Stomach (tissue), 8 donors: ENCODE measurements at regions not wholly inside any gene's neighbourhood (a gene's known extent, or its start where the extent isn't known, plus 50 kb on each side); places are given as distances from the start of the nearest gene placed in this dataset.
A peak's percentile ranks its signal among the peaks of the same experiment; 100 is the strongest.

Source experiments
- DNase-seq, 2 donors: peaks; one replicate each; pipeline versions ENCODE4 v3.0.0 to v3.0.0-alpha.2; 2013 to 2019
- H3K27ac ChIP-seq, 5 donors: fragments of 200-600 bp in 4 of 5; sonication (generic) in 4 of 5; one replicate each; pipeline ENCODE4 v1.5.1; 2013 to 2019; ENCODE audit warnings: mild to moderate bottlenecking in 1 of 5, moderate library complexity in 1 of 5
- H3K27me3 ChIP-seq, 3 donors: fragments of 200-600 bp; sonication (generic); one replicate each; pipeline ENCODE4 v1.5.1; 2017 to 2019; ENCODE audit warnings: mixed run types in 1 of 3
- H3K36me3 ChIP-seq, 4 donors: fragments of 200-600 bp; sonication (generic); 1 replicate in 3 of 4; 2 replicates in 1 of 4; pipeline ENCODE4 v1.5.1; 2016 to 2019
- H3K4me1 ChIP-seq, 4 donors: fragments of 200-600 bp; sonication (generic); one replicate each; pipeline ENCODE4 v1.5.1; 2016 to 2019
- H3K4me3 ChIP-seq, 4 donors: fragments of 200-600 bp; sonication (generic) in 3 of 4; one replicate each; pipeline ENCODE4 v1.5.1; 2016 to 2019; ENCODE audit warnings: mild to moderate bottlenecking in 1 of 4
- H3K9me3 ChIP-seq, 4 donors: fragments of 200-600 bp; sonication (generic); one replicate each; pipeline ENCODE4 v1.5.1; 2016 to 2019
- EP300 ChIP-seq: sonication (generic); formaldehyde crosslinking; IDR thresholded peaks from one replicate; pipeline ENCODE4 v1.6.1; 2017; ENCODE audit warnings: antibody characterized with exemption
- POLR2A ChIP-seq, 4 donors: fragments of 450-650 bp; IDR thresholded peaks; one replicate each; pipeline ENCODE4 v1.6.1; 2016; ENCODE audit warnings: antibody characterized with exemption in 4 of 4, control low read depth in 2 of 4, mild to moderate bottlenecking in 1 of 4, moderate library complexity in 1 of 4
- POLR2AphosphoS5 ChIP-seq, 3 donors: sonication (generic); formaldehyde crosslinking; IDR thresholded peaks; one replicate each; pipeline ENCODE4 v1.6.1; 2016; ENCODE audit warnings: antibody characterized with exemption in 3 of 3
- WGBS, 5 donors: extraction: QIAGEN DNeasy Blood & Tissue Kit in 3 of 5; methylation state at CpG; one replicate each; pipeline versions ENCODE4 v1.1.5 to v1.1.7; 2013 to 2018; 5-methylcytosine and 5-hydroxymethylcytosine counted together
- intact Hi-C: fragments of 100-400 bp; cut with DNase I; formaldehyde crosslinking; loops from one replicate; pipeline ENCODE4 v1.15.1; 2023; ENCODE audit warnings: low total_unique reads
- TF ChIP-seq, protein P1 (sequence below), 7 experiments: fragments of 450-650 bp in 4 of 7; fragments of 200-600 bp in 3 of 7; sonication (generic) in 3 of 7; IDR thresholded peaks; one replicate each; pipeline ENCODE4 v1.5.1; 2016 to 2019; ENCODE audit warnings: antibody characterized with exemption in 7 of 7, control low read depth in 2 of 7, mild to moderate bottlenecking in 1 of 7
- donor health status: healthy with polysubstance abuse.
- donor health status: Bipolar disorder and iron deficiency.
- donor health status: healthy.

DNA sequence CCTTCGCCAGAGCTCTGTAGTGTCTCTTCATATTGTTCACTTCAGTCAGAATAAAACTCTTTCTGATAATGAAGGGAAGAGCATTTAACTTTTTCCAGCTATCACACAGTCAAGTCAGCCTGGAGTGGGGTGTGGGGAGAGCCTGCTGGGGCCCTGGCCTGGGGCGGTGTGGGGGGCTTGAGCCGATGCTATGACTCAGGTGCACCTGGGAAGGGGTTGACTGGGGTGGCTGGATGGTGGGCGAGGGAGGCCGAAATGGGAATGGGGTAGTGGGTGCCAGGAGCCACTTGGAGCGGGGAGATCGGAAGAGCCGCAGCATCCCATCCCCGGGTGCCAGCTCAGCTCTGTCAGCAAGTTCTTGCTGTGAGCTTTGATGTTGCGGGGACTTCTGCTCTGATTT is 100.9 kb downstream of the NXPE2 start:
- intact Hi-C loops = no loop called here
- no peak for DNase-seq
- TF ChIP-seq POLR2A (IDR thresholded peaks at IDR 0.05) (no peak), EP300 (no peak), POLR2AphosphoS5 (IDR thresholded peaks at IDR 0.05) (no peak)
- TF ChIP-seq, protein P1, sequence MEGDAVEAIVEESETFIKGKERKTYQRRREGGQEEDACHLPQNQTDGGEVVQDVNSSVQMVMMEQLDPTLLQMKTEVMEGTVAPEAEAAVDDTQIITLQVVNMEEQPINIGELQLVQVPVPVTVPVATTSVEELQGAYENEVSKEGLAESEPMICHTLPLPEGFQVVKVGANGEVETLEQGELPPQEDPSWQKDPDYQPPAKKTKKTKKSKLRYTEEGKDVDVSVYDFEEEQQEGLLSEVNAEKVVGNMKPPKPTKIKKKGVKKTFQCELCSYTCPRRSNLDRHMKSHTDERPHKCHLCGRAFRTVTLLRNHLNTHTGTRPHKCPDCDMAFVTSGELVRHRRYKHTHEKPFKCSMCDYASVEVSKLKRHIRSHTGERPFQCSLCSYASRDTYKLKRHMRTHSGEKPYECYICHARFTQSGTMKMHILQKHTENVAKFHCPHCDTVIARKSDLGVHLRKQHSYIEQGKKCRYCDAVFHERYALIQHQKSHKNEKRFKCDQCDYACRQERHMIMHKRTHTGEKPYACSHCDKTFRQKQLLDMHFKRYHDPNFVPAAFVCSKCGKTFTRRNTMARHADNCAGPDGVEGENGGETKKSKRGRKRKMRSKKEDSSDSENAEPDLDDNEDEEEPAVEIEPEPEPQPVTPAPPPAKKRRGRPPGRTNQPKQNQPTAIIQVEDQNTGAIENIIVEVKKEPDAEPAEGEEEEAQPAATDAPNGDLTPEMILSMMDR (IDR thresholded peaks at IDR 0.05) = no peak
- H3K27ac ChIP-seq = no peak overlapping the region
- H3K27me3 ChIP-seq = peaks cover 0 to 11% (median 0%) of the 10 kb centered on the region in 3 donors
- no peaks in the 10 kb centered on the region for H3K36me3 ChIP-seq
- WGBS, 5 donors = 94 to 96% (median 95%) methylated on average over 10 of the region's 10 CpGs
- no peaks in the 10 kb centered on the region for H3K9me3 ChIP-seq
- H3K4me1 ChIP-seq = no peaks in the 10 kb centered on the region
- H3K4me3 ChIP-seq = no peak overlapping the region

DNA sequence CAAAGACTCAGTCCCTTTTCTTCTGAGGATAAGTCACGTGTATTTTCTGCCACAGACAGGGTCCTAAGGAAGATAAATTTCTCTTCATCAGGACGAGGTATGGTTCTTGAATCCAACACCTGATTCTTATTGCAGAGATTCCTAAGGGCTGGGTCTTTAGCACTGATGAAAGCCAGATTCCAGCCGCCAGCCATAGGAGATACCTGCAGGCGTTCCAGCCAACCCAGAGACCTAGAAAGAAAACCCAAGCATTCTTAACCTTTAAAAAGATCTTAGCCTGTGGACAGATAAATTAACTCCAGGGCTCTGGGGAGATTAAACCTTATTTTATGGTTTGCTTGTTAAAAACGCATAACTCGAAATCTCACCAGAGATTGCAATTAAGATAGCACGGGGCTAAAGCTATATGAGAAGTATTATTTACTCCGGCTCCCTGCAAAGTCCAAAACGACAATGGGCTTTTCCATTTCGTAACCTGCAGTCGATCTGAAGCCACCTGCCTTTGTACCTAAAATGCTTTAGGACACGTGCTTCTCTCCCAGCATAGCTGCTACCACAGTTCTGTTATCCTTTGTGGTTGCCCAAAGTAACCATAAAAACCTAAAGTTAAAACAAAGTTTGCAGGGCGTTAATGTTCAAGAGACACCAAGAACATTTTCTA is 104.5 kb downstream of the NXPE2 start:
- Histone ChIP-seq H3K4me1 (no peaks in the 10 kb centered on the region), H3K27ac (no peak overlapping the region), H3K4me3 (no peak overlapping the region), H3K36me3 (no peaks in the 10 kb centered on the region), H3K9me3 (no peaks in the 10 kb centered on the region), H3K27me3 (peaks cover 0 to 4% (median 0%) of the 10 kb centered on the region in 3 donors)
- DNase-seq = no peak
- TF ChIP-seq EP300 (no peak), POLR2A (IDR thresholded peaks at IDR 0.05) (no peak), POLR2AphosphoS5 (IDR thresholded peaks at IDR 0.05) (no peak)
- TF ChIP-seq, protein P1 (IDR thresholded peaks at IDR 0.05) = no peak
- WGBS, 5 donors = 77 to 83% (median 82%) methylated on average over 13 of the region's 13 CpGs
- intact Hi-C loops = no loop called here

DNA sequence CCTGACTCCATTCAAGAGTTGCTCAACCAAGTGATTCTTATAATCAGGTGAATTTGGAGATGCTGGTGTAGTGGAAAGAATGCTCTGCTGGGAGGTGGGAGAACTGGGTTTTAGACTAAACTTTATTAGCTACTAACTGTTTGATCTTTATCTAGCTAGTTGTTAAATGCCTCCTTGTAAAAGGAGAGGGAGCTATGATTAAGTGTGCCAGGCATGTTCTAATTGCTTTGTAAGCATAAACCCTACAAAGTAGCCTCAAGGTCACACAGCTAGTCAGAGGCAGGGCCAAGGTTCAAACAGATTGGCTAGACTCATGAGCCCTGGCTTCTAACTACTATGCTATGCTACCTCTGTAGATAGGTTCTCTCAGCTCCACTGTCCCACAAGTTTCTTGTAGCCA is 105.5 kb downstream of the NXPE2 start:
- Histone ChIP-seq H3K27ac (no peak overlapping the region), H3K9me3 (no peaks in the 10 kb centered on the region), H3K4me3 (no peak overlapping the region), H3K4me1 (no peaks in the 10 kb centered on the region), H3K36me3 (no peaks in the 10 kb centered on the region), H3K27me3 (peaks cover 0 to 4% (median 0%) of the 10 kb centered on the region in 3 donors)
- TF ChIP-seq EP300 (no peak), POLR2A (IDR thresholded peaks at IDR 0.05) (no peak), POLR2AphosphoS5 (IDR thresholded peaks at IDR 0.05) (no peak)
- TF ChIP-seq, protein P1 (IDR thresholded peaks at IDR 0.05) = no peak
- no peak for DNase-seq
- intact Hi-C loops = no loop called here

DNA sequence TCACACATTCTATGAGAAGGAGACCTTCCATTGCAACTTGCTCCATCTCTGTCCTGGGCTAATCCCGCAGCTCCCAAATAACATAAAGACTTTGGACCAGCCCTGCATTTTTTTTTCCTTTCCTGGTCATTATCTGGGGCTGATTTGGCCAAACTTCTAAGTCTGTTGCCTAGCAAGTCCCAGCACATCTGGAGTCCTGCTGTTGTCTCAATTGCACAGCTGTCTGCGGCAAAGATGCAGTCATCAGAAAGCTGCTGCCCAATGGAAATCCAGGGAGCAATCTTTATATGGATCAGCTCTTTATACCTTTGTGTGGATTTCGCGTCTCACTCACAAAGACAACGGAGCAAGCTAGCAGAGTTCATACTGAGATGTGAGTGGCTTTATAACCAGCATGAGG is 105.9 kb downstream of the NXPE2 start:
- peak in 1 of 2 donors; percentile 31 for DNase-seq
- Histone ChIP-seq H3K9me3 (no peaks in the 10 kb centered on the region), H3K27ac (no peak overlapping the region), H3K36me3 (no peaks in the 10 kb centered on the region), H3K4me3 (no peak overlapping the region), H3K27me3 (peaks cover 0 to 4% (median 0%) of the 10 kb centered on the region in 3 donors), H3K4me1 (no peaks in the 10 kb centered on the region)
- WGBS, 5 donors = 59 to 83% (median 75%) methylated on average over 5 of the region's 5 CpGs
- intact Hi-C loops = no loop called here
- TF ChIP-seq EP300 (no peak), POLR2AphosphoS5 (IDR thresholded peaks at IDR 0.05) (no peak), POLR2A (IDR thresholded peaks at IDR 0.05) (no peak)
- TF ChIP-seq, protein P1 (IDR thresholded peaks at IDR 0.05) = no peak
